ENCODE measurements at regions not wholly inside any gene's neighbourhood (a gene's known extent, or its start where the extent isn't known, plus 50 kb on each side); places are given as distances from the start of the nearest gene placed in this dataset.

DNA sequence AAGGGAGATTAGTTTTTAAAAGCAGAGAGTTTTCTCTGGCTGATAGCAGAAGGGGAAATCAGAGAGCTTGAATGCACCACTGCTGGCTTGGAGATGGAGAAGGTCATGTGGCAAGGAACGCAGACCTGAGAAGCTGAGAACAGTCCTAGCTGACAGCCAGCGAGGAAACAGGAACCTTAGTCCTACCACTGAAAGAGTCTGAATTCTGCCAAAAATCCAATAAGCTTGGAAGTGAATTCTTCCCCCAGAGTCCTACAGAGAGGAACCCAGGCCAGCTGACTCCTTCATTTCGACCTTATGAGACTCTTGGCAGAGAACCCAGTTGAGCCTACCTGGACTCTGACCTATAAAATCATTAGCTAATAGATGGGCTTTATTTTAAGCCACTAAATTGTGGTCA is 371.9 kb upstream of the TNP1 start:
- H3K27me3 Mint-ChIP-seq: peaks cover 56% of the 10 kb centered on the region
- no peak overlapping the region for H3K27ac ChIP-seq (ENCODE audit: low read length in 2 of 2)

DNA sequence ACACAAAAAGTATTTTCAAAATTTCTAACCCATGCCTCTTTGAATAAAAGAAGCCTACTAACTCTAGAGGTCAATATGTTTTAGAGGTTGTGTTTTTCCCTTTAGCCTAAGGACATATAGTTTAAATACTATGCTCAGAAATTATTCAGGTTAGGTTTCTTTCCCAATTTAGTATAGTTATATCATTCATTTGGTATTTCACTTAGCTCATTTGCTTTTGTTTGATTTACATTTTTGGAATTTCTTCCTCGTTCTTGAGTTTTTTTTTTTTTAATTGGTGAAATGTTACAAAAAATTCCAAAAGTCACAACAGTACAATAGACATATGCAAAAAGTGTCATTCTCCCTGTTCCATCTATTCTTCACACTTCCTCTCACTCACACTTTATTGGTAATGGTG is 371.3 kb upstream of the TNP1 start:
- peaks cover 51% of the 10 kb centered on the region for H3K27me3 Mint-ChIP-seq
- H3K9me3 ChIP-seq (ENCODE audit: control extremely low read depth in 1 of 3, control insufficient read depth in 2 of 3, insufficient read depth in 1 of 3, low read length in 2 of 3): peaks cover 0 to 4% (median 0%) of the 10 kb centered on the region in 3 donors
- intact Hi-C loops (cut with micrococcal nuclease): no loop called here
- H3K9ac ChIP-seq (ENCODE audit: low read length): no peak overlapping the region
- no peaks in the 10 kb centered on the region for H3K9me3 Mint-ChIP-seq (ENCODE audit: insufficient read depth)
- no peaks in the 10 kb centered on the region for H3K4me1 ChIP-seq (ENCODE audit: control insufficient read depth in 2 of 2, insufficient read depth in 2 of 2, low read length in 2 of 2)
- H3K36me3 ChIP-seq (replicated peaks in 1 of 2; ENCODE audit: control extremely low read depth in 1 of 2, control insufficient read depth in 1 of 2, extremely low read depth in 1 of 2, insufficient read depth in 2 of 2, low read length in 1 of 2): no peaks in the 10 kb centered on the region
- ChIA-PET POLR2A (no interaction called here), CTCF (no interaction called here)
- no peaks in the 10 kb centered on the region for H4K20me1 ChIP-seq (ENCODE audit: control insufficient read depth, insufficient read depth, low read length, poor library complexity, severe bottlenecking)
- no peak overlapping the region for H3K27ac Mint-ChIP-seq
- H3K4me3 ChIP-seq (ENCODE audit: control extremely low read depth in 1 of 5, extremely low read depth in 1 of 5, insufficient read depth in 1 of 5, low read depth in 2 of 5, low read length in 4 of 5): no peak overlapping the region
- WGBS (ENCODE audit: insufficient coverage): no CpG with 5 or more reads among the region's 1 CpG
- DNase-seq (no peak), ATAC-seq (ENCODE audit: low read depth) (no peak)
- H3K4me1 Mint-ChIP-seq: no peaks in the 10 kb centered on the region
- H3K4me2 ChIP-seq (replicated peaks; ENCODE audit: low read depth, low read length, poor library complexity, severe bottlenecking): no peak overlapping the region
- H3K4me3 Mint-ChIP-seq: no peak overlapping the region
- TF ChIP-seq, protein P1, sequence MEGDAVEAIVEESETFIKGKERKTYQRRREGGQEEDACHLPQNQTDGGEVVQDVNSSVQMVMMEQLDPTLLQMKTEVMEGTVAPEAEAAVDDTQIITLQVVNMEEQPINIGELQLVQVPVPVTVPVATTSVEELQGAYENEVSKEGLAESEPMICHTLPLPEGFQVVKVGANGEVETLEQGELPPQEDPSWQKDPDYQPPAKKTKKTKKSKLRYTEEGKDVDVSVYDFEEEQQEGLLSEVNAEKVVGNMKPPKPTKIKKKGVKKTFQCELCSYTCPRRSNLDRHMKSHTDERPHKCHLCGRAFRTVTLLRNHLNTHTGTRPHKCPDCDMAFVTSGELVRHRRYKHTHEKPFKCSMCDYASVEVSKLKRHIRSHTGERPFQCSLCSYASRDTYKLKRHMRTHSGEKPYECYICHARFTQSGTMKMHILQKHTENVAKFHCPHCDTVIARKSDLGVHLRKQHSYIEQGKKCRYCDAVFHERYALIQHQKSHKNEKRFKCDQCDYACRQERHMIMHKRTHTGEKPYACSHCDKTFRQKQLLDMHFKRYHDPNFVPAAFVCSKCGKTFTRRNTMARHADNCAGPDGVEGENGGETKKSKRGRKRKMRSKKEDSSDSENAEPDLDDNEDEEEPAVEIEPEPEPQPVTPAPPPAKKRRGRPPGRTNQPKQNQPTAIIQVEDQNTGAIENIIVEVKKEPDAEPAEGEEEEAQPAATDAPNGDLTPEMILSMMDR (IDR thresholded peaks at IDR 0.05): no peak
- TF ChIP-seq EZH2 (IDR thresholded peaks at IDR 0.05; ENCODE audit: borderline replicate concordance, insufficient read depth, low read depth, low read length, poor library complexity, severe bottlenecking): no peak
- H3K27ac ChIP-seq (ENCODE audit: low read length in 2 of 2): no peak overlapping the region
- no peaks in the 10 kb centered on the region for H3K79me2 ChIP-seq (ENCODE audit: control insufficient read depth, insufficient read depth, low read length)
- no peak overlapping the region for H2AFZ ChIP-seq (ENCODE audit: insufficient read depth, low read depth, low read length, poor library complexity, severe bottlenecking)
- H3K27me3 ChIP-seq (replicated peaks in 1 of 4; ENCODE audit: control extremely low read depth in 1 of 4, control insufficient read depth in 3 of 4, insufficient read depth in 4 of 4, low read length in 3 of 4): peaks cover 1 to 32% (median 19%) of the 10 kb centered on the region in 4 experiments

More for the DNA sequence above, 371.9 kb upstream of the TNP1 start:
- H2AFZ ChIP-seq (ENCODE audit: insufficient read depth, low read depth, low read length, poor library complexity, severe bottlenecking): no peak overlapping the region
- H3K4me3 Mint-ChIP-seq: no peak overlapping the region
- intact Hi-C loops (cut with micrococcal nuclease): no loop called here
- H3K4me1 ChIP-seq (ENCODE audit: control insufficient read depth in 2 of 2, insufficient read depth in 2 of 2, low read length in 2 of 2): no peaks in the 10 kb centered on the region
- 40% methylated on average over 1 of the region's 3 CpGs for WGBS (ENCODE audit: insufficient coverage)
- no peaks in the 10 kb centered on the region for H4K20me1 ChIP-seq (ENCODE audit: control insufficient read depth, insufficient read depth, low read length, poor library complexity, severe bottlenecking)
- no peaks in the 10 kb centered on the region for H3K36me3 ChIP-seq (replicated peaks in 1 of 2; ENCODE audit: control extremely low read depth in 1 of 2, control insufficient read depth in 1 of 2, extremely low read depth in 1 of 2, insufficient read depth in 2 of 2, low read length in 1 of 2)
- H3K4me2 ChIP-seq (replicated peaks; ENCODE audit: low read depth, low read length, poor library complexity, severe bottlenecking): no peak overlapping the region
- TF ChIP-seq EZH2 (IDR thresholded peaks at IDR 0.05; ENCODE audit: borderline replicate concordance, insufficient read depth, low read depth, low read length, poor library complexity, severe bottlenecking): no peak
- TF ChIP-seq, protein P1 (IDR thresholded peaks at IDR 0.05): no peak
- H3K9me3 Mint-ChIP-seq (ENCODE audit: insufficient read depth): peaks cover 5% of the 10 kb centered on the region
- DNase-seq (no peak), ATAC-seq (ENCODE audit: low read depth) (no peak)
- CTCF ChIA-PET: no interaction called here
- H3K4me1 Mint-ChIP-seq: no peaks in the 10 kb centered on the region
- POLR2A ChIA-PET: no interaction called here
- peaks cover 1 to 32% (median 15%) of the 10 kb centered on the region in 4 experiments for H3K27me3 ChIP-seq (replicated peaks in 1 of 4; ENCODE audit: control extremely low read depth in 1 of 4, control insufficient read depth in 3 of 4, insufficient read depth in 4 of 4, low read length in 3 of 4)
- no peak overlapping the region for H3K27ac Mint-ChIP-seq
- no peak overlapping the region for H3K4me3 ChIP-seq (ENCODE audit: control extremely low read depth in 1 of 5, extremely low read depth in 1 of 5, insufficient read depth in 1 of 5, low read depth in 2 of 5, low read length in 4 of 5)
- no peaks in the 10 kb centered on the region for H3K79me2 ChIP-seq (ENCODE audit: control insufficient read depth, insufficient read depth, low read length)
- peaks cover 0 to 4% (median 0%) of the 10 kb centered on the region in 3 donors for H3K9me3 ChIP-seq (ENCODE audit: control extremely low read depth in 1 of 3, control insufficient read depth in 2 of 3, insufficient read depth in 1 of 3, low read length in 2 of 3)
- no peak overlapping the region for H3K9ac ChIP-seq (ENCODE audit: low read length)
